Activated CD4-positive, alpha-beta T cell treated with anti-CD3 and anti-CD28 coated beads, Interleukin-2, Interleukin-4, amounts not matched to agents 100 ng/mL and 50 ng/mL, durations not matched to agents 16 hours and 8 hours (primary cell): ENCODE measurements at regions not wholly inside any gene's neighbourhood (a gene's known extent, or its start where the extent isn't known, plus 50 kb on each side); places are given as distances from the start of the nearest gene placed in this dataset.

Source experiments
- DNase-seq: peaks from one replicate; pipeline ENCODE4 v3.0.0-alpha.2; 2020; ENCODE audit warnings: low spot score

GRCh38 chr6:65803186-65803585 lies 96.2 kb upstream of the EYS start:
- DNase-seq: no peak

DNA sequence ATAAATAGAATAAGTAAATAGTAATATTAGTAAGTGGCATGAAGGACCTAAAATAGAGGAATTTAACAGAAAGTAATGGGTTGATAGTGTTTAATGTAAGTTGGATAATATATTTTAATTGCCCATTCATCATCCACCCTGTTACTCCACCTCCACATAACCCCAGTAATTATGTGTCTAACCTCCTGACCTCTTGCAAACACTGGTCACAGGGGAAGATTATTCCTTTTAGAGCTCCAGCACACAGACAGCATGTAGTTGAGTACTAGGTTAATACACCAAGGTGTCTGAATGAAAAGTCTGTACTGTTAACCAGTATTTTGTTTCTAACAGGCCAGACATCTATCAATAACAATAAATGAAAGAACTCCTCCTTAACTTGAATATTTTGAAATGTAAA lies 92.4 kb upstream of the EYS start:
- no peak for DNase-seq

DNA sequence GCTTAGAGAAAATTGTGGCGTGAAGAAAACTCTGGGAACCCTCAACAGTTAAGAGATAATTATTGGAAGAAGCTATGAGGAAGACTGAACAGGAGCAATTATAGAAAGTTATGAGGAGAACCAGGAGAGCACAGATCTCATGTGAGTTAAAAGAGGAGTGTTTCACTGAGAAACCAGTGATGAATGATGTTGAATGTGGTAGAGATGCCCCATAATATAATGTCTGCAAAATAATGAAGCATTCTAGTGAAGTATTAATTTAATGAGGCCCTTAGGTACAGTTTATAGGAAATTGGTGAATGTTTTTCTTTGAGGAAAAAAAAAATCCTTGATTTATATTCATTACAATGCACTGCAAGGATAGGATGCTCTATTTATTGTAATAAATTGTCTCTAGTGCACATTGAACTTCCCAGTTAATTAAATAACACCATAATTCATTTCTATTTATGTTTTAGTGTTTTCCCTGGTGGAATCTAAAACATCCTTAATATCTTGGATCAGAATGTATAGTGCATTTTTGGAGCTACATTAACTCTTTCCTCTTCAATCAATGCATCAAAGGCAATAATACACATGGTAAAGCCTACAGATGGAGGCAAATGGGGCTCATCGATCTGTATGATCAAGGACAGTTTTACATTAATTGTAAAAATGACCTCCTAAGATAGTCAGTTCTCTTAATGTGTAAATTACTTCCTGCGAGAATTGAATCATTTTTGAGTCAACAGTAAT lies 91.4 kb upstream of the EYS start:
- DNase-seq: no peak

DNA sequence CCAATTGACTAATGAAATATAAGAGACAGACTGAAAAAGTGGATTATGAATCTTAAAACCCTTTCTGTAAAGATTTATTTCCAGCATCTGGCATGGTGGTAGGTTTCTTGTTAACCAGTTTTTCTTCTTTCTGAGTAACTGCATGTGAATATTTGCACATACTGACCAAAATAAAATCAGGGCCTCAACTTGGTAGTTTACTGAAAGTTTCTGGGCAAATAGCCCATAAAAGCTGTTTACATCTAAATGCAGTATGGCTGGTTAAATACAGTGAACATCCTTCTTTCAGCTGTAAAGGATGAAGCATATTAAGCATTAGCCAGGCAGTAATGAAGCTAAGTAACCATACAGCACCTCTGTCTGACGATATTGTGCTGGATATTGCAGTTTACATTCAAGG lies 83.6 kb upstream of the EYS start:
- no peak for DNase-seq

DNA sequence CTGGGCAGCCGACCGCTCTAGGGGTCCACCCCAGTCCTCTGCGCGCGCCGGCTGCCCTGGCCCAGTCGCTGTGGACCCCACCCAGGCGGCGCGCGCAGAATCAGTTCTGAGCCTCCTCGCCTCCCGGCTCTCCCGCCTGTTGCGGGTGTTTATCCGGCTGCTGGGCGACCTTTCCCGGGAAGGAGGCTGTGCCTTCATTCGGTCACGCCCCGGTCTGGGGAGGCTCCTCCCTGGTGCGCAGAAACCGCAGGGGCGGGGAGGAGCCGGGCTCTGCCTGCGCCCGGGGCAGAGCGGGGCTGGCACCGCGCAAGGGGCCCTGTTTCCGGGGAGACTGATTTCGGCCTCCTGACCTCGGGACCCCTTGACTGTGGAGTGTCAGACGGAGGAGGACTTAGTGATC lies 80.8 kb upstream of the EYS start:
- no peak for DNase-seq

DNA sequence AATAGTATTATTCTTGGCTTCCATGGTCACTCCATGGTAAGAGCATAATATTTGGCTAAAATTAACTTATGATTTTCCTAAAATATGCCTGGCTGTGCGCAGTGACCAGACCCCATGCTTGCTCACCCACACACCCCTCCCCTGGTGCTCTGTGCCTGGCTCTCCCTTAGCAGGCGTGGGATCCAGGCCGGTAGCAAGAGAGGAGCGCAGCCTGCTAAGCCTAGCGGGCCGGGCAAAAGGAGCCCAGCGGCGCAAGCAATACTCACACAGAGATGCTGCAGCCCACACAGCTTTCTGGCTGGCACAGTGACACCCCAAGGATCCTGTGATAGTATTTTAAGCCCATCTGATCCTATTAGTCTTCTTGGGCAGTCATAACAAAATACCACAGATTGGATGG lies 79.8 kb upstream of the EYS start:
- no peak for DNase-seq

- DNase-seq: no peak
Measured at GRCh38 chr6:65780691-65781090, 73.7 kb upstream of the EYS start.

GRCh38 chr6:65776332-65776731 lies 69.3 kb upstream of the EYS start:
- no peak for DNase-seq

GRCh38 chr6:65771946-65772345 lies 64.9 kb upstream of the EYS start:
- DNase-seq: no peak

GRCh38 chr6:65761890-65762289 lies 54.9 kb upstream of the EYS start:
- DNase-seq: no peak

GRCh38 chr6:65760285-65760684 lies 53.3 kb upstream of the EYS start:
- no peak for DNase-seq
